GM23338 (cell line): ENCODE measurements at regions not wholly inside any gene's neighbourhood (a gene's known extent, or its start where the extent isn't known, plus 50 kb on each side); places are given as distances from the start of the nearest gene placed in this dataset.
"Not testable (repeated sequence)": the region's sequence is repeated elsewhere in the genome, so short reads cannot be mapped to it uniquely, and the experiment has no call there.

Source experiments
- ATAC-seq: fragments of 200-7000 bp; cut with Tn5 transposase; 3 replicates; pipeline ENCODE4 v1.9.1; 2020
- DNase-seq: peaks from one replicate; pipeline ENCODE4 v3.0.0-alpha.2; 2015; ENCODE audit warnings: low spot score
- H2AFZ ChIP-seq: fragments of 200-600 bp; sonication (generic); 2 replicates; pipeline ENCODE4 v1.8.0; 2016; ENCODE audit warnings: antibody characterized with exemption, mild to moderate bottlenecking, moderate library complexity
- H3F3A ChIP-seq: fragments of 200-600 bp; sonication (generic); replicated peaks from 2 replicates; pipeline ENCODE4 v1.8.0; 2017; ENCODE audit warnings: antibody characterized with exemption, mixed run types, low read depth
- H3K27ac ChIP-seq: fragments of 200-600 bp; sonication (generic); 2 replicates; pipeline ENCODE4 v1.6.1; 2016; ENCODE audit warnings: low read depth
- H3K27me3 ChIP-seq: fragments of 200-600 bp; sonication (generic); 2 replicates; pipeline ENCODE4 v1.8.0; 2016; ENCODE audit warnings: mild to moderate bottlenecking, mixed run types, moderate library complexity; ENCODE audit not compliant: insufficient read depth
- H3K36me3 ChIP-seq: fragments of 200-600 bp; sonication (generic); 2 replicates; pipeline ENCODE4 v1.8.0; 2016; ENCODE audit warnings: mild to moderate bottlenecking; ENCODE audit not compliant: insufficient read depth
- H3K4me1 ChIP-seq: fragments of 200-600 bp; sonication (generic); 2 replicates; pipeline ENCODE4 v1.8.0; 2016; ENCODE audit warnings: mild to moderate bottlenecking, moderate library complexity; ENCODE audit not compliant: insufficient read depth
- H3K4me2 ChIP-seq: fragments of 200-600 bp; sonication (generic); 2 replicates; pipeline ENCODE4 v1.7.1; 2017; ENCODE audit warnings: mixed run types
- H3K4me3 ChIP-seq: fragments of 200-600 bp; sonication (generic); 2 replicates; pipeline ENCODE4 v1.6.1; 2016; ENCODE audit warnings: mixed run types
- H3K79me2 ChIP-seq: fragments of 200-600 bp; sonication (generic); replicated peaks from 2 replicates; pipeline ENCODE4 v1.8.0; 2017; ENCODE audit warnings: mild to moderate bottlenecking; ENCODE audit not compliant: insufficient read depth
- H3K9me2 ChIP-seq: fragments of 200-600 bp; sonication (generic); 2 replicates; pipeline ENCODE4 v1.8.0; 2017; ENCODE audit not compliant: insufficient read depth
- H4K20me1 ChIP-seq: fragments of 200-600 bp; sonication (generic); replicated peaks from 2 replicates; pipeline ENCODE4 v1.8.0; 2017; ENCODE audit warnings: mild to moderate bottlenecking; ENCODE audit not compliant: insufficient read depth
- H3K27ac Mint-ChIP-seq: 2 replicates; pipeline ENCODE4 v1.8.0; 2020; ENCODE audit warnings: inconsistent platforms, mild to moderate bottlenecking, moderate library complexity, mixed read lengths
- H3K27me3 Mint-ChIP-seq: 3 replicates; pipeline ENCODE4 v1.8.0; 2022; ENCODE audit warnings: low read depth, mild to moderate bottlenecking, moderate library complexity, mixed read lengths, inconsistent platforms; ENCODE audit not compliant: insufficient read depth, poor library complexity
- H3K36me3 Mint-ChIP-seq: 3 replicates; pipeline ENCODE4 v1.8.0; 2021; ENCODE audit warnings: low read depth, mild to moderate bottlenecking, inconsistent platforms, moderate library complexity, mixed read lengths
- H3K4me1 Mint-ChIP-seq: 3 replicates; pipeline ENCODE4 v1.8.0; 2020; ENCODE audit warnings: mild to moderate bottlenecking, inconsistent platforms, mixed read lengths
- H3K4me3 Mint-ChIP-seq: 3 replicates; pipeline ENCODE4 v1.8.0; 2021; ENCODE audit warnings: moderate library complexity, mild to moderate bottlenecking, inconsistent platforms, mixed read lengths
- H3K9me3 Mint-ChIP-seq: 3 replicates; pipeline ENCODE4 v1.8.0; 2020; ENCODE audit warnings: moderate library complexity, mild to moderate bottlenecking, inconsistent platforms, mixed read lengths
- CREB1 ChIP-seq: fragments of 250-450 bp; sonication (Bioruptor Pico); IDR thresholded peaks from 2 replicates; pipeline ENCODE4 v1.5.0; 2020; ENCODE audit warnings: low read depth, mild to moderate bottlenecking, moderate library complexity
- EZH2phosphoT487 ChIP-seq: fragments of 200-600 bp; sonication (generic); IDR thresholded peaks from one replicate; pipeline ENCODE4 v1.8.1; 2018; ENCODE audit warnings: antibody characterized with exemption; ENCODE audit not compliant: unreplicated experiment
- JUNB ChIP-seq: IDR thresholded peaks from one replicate; pipeline ENCODE4 v1.6.1; 2016; ENCODE audit warnings: antibody characterized with exemption; ENCODE audit not compliant: unreplicated experiment
- POLR2AphosphoS5 ChIP-seq: IDR thresholded peaks from 2 replicates; pipeline ENCODE4 v1.6.1; 2016; ENCODE audit warnings: antibody characterized with exemption, low read depth
- ZNF331 ChIP-seq: fragments of 250-450 bp; sonication (Bioruptor Pico); IDR thresholded peaks from 2 replicates; pipeline ENCODE4 v1.5.0; 2020; ENCODE audit warnings: low read depth, mild to moderate bottlenecking, moderate library complexity
- ZNF462 ChIP-seq: fragments of 250-450 bp; sonication (Bioruptor Pico); IDR thresholded peaks from 2 replicates; pipeline ENCODE4 v1.5.0; 2020; ENCODE audit warnings: mild to moderate bottlenecking, moderate library complexity
- TF ChIP-seq, protein P1 (sequence below): IDR thresholded peaks from 2 replicates; pipeline ENCODE4 v1.6.1; 2016; ENCODE audit warnings: antibody characterized with exemption

DNA sequence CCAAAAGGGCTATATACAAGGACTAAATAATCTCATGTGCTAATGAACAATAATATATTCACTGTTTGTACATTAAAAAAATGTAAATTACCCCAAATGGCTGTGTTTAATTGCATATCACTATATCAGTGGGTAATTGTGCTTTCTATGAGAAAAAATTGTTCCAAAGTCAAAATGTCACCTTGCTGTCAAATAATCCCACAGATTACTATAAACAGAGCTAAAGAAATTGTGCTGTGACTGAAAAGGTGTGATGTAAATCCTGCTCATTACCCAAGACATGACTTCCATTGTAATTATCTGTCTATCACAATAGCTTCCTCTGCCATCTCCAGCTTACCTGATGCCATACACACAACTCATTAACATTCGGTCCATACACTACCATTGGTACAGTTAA, 70.3 kb downstream of the ATP23 start:
- TF ChIP-seq JUNB (no peak), POLR2AphosphoS5 (no peak), ZNF462 (CRISPR knock-in tag) (no peak), CREB1 (CRISPR knock-in tag) (no peak), EZH2phosphoT487 (no peak), ZNF331 (no peak)
- TF ChIP-seq, protein P1, sequence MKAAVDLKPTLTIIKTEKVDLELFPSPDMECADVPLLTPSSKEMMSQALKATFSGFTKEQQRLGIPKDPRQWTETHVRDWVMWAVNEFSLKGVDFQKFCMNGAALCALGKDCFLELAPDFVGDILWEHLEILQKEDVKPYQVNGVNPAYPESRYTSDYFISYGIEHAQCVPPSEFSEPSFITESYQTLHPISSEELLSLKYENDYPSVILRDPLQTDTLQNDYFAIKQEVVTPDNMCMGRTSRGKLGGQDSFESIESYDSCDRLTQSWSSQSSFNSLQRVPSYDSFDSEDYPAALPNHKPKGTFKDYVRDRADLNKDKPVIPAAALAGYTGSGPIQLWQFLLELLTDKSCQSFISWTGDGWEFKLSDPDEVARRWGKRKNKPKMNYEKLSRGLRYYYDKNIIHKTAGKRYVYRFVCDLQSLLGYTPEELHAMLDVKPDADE: no peak
- H3K79me2 ChIP-seq: no peaks in the 10 kb centered on the region
- Mint-ChIP-seq H3K9me3 (peaks cover under 1% of the 10 kb centered on the region; the same call in 1 of the 3 replicates), H3K4me3 (no peak overlapping the region), H3K27ac (no peak overlapping the region), H3K4me1 (no peaks in the 10 kb centered on the region), H3K36me3 (no peaks in the 10 kb centered on the region), H3K27me3 (no peaks in the 10 kb centered on the region)
- H3K36me3 ChIP-seq: no peaks in the 10 kb centered on the region
- DNase-seq: no peak
- no peak overlapping the region for H3K4me3 ChIP-seq
- ATAC-seq: no peak
- H3K4me1 ChIP-seq: no peaks in the 10 kb centered on the region
- 0 out of 2 replicates have a peak, but pooled peaks cover 4% of the 10 kb centered on the region for H3K9me2 ChIP-seq
- no peak overlapping the region for H3K27ac ChIP-seq
- H3K27me3 ChIP-seq: no peaks in the 10 kb centered on the region
- no peaks in the 10 kb centered on the region for H4K20me1 ChIP-seq
- no peaks in the 10 kb centered on the region for H3F3A ChIP-seq
- no peak overlapping the region for H2AFZ ChIP-seq
- no peak overlapping the region for H3K4me2 ChIP-seq

DNA sequence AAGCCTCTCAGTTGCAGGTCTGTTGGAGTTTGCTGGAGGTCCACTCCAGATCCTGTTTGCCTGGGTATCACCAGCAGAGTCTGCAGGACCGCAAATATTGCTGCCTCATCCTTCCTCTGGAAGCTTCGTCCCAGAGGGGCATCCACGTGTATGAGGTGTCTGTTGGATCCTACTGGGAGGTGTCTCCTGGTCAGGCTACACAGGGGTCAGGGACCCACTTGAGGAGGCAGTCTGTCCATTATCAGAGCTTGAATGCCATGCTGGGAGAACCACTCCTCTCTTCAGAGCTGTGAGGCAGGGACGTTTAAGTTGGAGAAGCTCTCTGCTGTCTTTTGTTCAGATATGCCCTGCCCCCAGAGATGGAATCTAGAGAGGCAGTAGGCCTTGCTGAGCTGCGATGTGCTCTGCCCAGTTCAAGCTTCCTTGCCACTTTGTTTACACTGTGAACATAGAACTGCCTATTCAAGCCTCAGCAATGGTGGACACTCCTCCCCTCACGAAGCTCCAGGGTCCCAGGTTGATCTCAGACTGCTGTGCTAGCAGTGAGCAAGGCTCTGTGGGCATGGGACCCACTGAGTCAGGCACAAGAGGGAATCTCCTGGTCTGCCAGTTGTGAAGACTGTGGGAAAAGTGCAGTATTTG, 81.1 kb downstream of the ATP23 start:
- H3K36me3 ChIP-seq, H3K4me1 ChIP-seq, H3K36me3 Mint-ChIP-seq, H3K27ac ChIP-seq, H3K27me3 Mint-ChIP-seq, H3K4me3 ChIP-seq, H3K4me3 Mint-ChIP-seq, H3K79me2 ChIP-seq, H3K27ac Mint-ChIP-seq, H3K9me2 ChIP-seq, H3K4me2 ChIP-seq, ATAC-seq, H3F3A ChIP-seq, H4K20me1 ChIP-seq, DNase-seq, H2AFZ ChIP-seq, H3K4me1 Mint-ChIP-seq, H3K27me3 ChIP-seq: not testable (repeated sequence)
- peaks cover 41% of the 10 kb centered on the region for H3K9me3 Mint-ChIP-seq
